Islet of Langerhans (tissue), 1 donor: ENCODE measurements at regions not wholly inside any gene's neighbourhood (a gene's known extent, or its start where the extent isn't known, plus 50 kb on each side); places are given as distances from the start of the nearest gene placed in this dataset.

Experiments
- FAIRE-seq: peaks from one replicate; lab custom pipeline; 2011; peaks lifted over from hg19 to GRCh38; lab: Jason Lieb, UNC

DNA sequence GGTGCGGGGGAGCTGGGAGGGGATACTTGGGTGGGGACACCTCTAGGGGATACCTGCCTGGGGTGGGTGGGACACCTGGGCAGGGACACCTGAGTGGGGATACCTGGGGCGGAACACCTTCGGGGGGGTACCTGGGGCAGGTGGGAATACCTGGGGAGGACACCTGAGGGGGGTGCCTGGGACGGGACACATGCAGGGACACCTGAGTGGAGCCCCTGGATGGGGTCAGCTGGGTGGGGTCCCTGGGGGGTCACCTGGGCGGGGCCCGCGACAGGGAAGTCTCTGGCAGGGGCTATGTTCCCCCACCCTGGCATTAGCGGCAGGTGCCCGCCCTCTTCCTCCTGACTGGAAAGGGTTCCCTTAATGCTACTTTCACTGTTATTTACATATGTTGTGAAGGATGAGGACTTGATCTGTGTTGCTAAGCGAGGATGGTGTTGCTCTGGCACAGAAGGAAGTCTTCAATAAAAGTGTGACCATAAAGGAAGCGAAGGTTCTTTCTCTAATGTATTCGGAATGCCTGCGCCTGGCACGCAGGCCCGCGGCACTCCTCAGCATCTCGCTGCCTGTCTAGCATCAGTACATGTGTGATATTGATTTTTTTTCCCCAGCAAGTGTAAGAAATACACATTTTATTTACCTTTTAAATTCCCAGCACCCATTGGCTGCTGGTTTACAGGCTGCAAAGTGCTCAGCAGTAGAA lies 801.7 kb downstream of the BRD1 start:
- no peak for FAIRE-seq

DNA sequence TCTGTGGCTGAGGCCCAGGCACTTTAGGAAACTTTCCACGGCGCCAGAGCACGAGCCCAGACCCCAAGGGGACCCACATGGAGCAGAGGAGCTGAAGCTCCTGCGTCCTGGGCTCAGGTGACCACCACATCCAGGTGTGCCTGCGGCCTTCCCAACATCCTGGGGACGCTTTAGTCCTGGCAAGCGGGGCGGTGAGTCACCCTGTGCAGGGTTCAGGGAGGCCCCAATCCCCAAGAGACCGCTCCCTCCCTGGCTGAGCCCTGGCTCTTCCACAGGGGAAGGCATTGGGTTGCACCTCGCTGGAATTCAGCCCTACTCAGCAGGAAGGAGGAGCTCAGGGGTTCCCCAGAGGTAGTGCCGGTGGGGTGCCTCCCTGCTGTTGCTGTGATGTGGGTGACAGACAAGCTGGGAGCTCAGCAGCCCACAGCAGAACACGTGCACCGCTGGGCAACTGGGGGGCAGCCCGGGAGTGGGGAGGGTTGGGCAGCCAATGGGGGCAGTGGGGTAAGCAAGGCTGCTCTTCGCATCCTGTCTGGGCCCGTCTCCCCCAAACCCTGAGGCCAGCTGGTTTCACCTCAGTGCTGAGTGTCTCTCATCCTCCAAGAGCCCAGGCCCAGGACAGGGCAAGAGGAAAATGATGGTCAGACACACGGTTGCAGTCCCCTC lies 802.8 kb downstream of the BRD1 start:
- no peak for FAIRE-seq

DNA sequence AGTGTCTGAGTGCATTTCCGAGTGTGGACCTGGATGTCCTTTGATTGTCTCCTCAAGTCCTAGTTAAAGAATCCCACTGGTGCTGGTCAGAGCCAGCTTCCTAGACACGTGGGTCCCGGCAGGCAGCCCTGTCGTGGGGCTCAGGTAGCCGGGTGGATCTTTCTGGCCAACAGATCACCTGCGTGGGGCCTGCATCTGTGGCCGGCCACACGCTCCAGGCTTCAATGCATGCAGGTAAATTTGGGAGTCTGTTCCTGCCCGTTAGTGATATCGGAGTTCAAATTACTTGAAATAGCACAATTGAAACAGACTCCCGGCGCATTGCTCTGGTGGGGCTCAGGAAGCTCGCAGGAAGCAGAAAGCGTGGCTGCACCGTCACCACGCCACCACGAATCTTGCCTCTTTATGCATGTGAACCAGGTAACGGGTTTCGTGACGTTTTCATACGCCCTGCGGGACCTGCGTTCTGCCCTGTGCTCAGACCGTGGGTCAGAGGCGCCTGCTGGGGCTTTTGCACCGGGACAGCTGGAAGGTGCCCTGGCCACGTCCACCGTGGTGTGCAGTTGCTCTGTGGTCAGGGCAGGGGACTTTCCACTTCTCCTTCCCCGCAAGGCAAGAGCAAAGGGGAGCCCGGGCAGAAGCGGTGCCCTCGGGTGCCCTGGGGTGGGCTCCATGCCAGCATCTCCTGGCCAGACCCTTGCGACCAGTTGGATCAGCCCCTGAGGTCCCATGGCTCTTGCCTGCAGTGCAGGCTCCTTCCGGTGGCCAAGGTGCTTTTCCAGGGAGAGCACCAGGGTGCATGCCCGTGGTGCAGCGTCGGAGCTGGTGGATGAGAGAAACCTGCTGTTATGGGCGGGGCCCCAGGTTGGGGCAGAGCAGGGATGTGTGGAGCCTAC lies 803.5 kb downstream of the BRD1 start:
- no peak for FAIRE-seq

DNA sequence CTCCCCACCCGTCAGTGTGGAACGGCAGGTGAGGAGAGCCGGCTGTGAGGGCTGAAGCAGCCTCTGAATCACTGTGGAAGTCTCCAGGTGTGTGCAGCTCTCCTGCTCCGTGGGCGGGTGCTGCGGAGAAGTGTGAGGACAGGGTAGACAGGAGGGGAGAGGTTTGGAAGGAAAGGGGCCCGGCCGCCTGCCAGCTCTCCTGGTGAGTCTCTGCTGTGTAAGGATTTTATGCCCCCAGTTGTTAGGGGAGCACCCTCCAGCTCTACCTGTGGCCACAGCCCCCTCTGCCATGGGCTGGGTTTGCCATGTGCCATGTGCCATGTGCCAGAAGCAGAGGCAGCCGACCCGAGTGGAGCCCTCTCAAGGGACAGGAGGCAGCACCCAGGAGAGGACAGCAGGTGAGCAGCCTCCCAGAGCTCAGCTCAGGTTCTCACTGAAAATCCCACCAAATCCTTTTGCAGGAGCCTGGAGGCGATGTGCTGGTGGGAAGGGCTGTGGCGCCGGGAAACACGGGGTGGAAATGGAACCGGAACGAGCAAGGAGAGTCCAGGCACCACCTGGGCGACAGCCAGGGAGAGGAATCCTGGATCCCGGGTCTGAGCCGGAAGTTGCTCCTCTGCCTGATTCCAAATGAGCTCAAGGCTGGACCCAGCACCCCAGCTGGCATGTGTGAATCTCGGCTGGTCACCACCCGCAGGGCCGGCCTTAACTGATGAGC lies 804.4 kb downstream of the BRD1 start:
- no peak for FAIRE-seq

DNA sequence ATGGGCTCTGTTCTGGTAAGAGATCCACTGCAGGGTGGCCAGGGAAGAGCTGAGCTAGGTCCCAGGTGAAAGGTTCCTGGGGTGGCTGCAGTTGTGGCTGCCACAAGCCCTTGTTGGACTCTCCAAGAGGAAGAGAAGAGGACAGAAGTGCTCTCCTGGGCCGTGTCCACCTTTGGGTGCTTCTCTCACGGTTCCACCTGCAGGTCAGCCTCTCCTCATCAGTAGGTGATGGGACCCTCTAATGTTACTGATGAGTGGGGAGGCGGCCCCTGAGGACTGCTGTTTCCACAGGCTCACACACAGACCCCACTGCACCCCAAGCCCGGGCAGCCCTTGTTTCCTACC lies 804.9 kb downstream of the BRD1 start:
- FAIRE-seq: no peak

DNA sequence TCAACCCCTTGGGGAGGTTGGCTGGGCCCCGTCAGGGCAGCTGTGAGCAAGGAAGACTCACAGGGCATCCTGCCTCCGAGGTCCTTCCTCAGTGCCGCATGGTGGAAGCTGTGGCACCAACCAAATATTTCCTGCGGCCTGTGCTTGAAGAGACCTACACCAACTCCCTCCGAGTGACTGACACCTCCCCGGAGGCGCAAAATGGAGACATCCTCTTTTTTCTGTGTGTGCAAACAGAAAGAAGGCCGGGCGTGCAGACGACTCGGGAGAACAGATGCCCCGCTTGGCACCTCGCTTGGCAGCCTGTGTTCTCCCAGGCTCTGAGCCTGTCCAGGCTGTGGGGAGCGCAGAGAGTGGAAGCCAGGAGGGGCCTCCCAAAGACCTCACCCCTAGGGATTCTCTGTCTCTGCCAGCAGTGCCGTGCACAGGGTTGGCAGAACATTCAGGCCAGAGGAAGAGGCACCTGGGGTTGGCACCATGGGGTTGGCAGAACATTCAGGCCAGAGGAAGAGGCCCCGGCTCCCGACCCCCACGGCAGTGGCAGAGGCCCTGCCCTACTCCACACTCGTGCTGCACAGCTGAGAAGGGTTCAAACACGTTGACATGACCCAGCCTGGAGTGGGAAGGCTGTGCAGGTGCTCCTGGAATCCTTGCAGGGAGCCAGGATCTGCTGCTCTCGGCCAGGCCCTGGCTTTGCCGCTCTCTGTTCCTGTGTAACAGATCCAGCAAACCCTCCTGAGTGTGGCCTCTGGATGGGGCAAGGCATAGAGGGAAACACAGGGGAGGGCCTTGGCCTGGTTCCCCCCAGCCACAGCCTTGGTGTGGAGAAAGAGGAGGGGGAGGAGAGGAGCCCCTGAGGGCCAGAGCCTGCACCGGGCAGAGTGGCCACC lies 805.5 kb downstream of the BRD1 start:
- FAIRE-seq: no peak

DNA sequence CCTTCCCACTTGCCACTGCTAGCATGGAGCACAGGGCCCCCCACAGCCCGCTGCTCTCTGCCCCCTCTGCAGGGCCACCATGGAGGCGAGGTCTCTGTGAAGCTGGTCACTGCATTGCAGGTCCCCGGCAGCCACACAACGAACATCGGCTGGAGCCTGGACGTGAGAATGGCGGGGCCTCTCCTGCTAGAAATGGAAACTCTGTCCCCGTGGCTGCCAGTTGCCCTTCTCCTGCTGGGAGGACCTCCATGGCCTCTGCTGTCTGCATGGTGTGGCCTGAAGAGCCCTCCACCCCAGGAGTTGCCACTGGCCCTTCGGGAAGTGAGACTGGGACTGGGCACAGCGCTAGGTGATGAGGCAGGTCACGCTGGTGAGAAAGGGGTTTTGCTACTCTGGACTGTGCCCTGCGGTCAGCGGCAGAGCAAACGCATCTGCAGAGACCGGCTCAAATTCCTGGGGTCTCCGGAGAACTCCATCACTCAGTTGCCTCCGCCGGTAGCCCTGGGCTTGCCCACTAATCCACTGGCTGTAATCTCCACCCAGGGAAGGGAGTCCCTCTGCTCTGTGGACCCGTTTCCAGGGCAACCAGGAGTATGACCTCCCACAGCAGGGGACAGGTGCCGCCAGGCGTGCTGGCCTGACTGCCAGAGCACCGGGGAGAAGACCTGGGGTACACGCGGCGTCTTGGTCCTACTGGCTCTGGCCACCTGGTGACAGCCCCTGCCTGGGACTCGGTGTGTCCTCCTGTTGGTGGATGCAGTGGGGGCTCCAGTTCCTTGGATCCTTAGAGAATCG lies 806.3 kb downstream of the BRD1 start:
- no peak for FAIRE-seq

DNA sequence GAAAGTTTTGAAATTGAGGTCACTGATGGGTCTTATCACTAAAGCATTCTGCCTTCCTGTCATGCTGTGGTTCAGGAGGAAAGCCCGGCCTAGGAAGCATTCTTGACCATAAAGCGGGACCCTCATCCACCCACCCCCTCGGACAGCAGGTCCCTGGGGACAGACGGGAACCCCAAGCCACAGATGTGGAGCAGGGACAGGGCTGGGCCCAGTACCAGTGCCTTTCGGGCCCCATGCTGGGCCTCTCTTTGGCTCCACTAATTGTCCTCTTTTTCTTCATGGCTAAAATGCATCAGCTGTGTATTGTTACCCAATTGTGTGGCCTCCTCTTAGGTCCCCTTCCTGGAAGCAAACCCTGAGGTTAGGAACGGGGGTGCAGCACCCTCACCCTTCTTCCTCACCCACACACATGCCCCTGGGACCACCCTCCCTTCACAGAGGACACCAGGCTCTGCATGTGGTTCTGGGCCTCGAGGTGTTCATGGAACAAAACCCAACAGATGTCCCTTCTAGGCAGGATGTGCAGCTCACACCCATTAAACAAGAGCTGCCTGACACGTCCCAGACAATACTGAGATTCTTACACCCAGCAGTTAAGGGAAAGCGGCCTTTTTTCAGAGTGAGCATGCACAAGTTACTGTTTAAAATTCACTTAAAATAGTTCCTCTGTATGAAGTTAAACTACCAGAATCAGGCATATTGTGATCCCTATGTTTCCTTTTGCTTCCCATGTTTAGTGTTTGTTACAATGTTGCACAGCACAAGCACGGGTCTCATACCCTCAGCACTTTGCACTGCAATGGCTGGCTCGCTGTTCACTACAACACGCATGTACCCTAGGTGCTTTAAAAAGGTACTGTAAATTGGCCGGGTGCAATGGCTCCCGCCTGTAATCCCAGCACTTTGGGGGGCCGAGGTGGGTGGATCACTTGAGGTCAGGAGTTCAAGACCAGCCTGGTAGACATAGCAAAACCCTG lies 807.6 kb downstream of the BRD1 start:
- FAIRE-seq: no peak

DNA sequence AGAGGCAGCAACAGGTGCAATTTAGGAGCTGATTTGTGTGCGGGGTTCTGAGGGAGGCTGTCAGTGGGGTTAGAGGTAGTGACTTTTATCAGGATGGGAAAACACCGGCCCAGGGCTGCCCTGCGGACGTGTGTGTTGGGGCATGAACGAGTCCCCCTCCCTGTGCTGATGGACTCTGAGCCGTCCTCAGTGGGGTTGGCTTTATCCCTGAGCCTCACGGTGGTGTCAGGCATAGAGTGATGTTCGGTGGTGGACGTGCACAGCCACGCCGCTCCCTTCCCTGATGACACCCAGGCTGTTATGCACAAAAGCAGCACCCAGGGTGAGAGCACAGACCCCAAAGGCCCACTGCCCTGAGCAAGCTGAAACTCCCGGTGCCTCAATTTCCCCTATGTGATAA lies 809.1 kb downstream of the BRD1 start:
- no peak for FAIRE-seq

DNA sequence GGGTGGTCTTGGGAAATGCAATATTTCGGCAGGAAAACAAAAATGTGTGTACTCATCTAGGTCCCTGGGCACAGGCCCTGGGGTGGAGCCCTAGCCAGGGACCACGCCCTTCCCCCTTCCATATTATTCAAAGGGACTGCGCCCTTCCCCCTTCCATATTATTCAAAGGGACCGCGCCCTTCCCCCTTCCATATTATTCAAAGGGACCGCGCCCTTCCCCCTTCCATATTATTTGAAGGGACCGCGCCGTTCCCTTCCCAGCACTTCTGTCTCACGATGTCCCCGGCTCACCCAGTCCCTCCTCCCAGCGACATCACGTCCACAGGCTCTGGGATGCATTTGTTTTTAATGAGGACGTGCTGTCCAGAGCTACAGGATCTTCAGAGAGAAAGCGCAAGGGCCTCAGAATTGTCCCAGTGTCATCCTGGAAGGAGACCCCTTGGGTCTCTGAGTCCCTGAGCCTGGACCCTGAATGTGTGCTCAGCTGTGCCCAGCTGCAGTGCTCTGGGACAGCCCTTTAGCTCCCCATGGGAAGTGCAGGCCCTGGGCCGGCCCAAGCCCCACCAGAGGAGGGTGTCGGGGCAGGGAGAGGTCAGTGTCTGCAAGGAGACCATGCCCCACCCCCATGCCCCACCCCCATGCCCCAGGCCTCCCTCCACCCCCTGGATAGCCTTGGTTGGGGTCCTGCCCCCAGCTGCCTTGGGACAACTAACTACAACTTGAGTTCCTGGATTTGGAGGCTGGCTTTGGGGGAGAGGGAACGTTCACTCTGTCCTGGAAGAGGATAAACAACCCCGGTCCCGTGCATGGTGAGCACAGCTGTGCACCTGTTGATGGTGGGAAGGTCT lies 810.0 kb downstream of the BRD1 start:
- FAIRE-seq: no peak

DNA sequence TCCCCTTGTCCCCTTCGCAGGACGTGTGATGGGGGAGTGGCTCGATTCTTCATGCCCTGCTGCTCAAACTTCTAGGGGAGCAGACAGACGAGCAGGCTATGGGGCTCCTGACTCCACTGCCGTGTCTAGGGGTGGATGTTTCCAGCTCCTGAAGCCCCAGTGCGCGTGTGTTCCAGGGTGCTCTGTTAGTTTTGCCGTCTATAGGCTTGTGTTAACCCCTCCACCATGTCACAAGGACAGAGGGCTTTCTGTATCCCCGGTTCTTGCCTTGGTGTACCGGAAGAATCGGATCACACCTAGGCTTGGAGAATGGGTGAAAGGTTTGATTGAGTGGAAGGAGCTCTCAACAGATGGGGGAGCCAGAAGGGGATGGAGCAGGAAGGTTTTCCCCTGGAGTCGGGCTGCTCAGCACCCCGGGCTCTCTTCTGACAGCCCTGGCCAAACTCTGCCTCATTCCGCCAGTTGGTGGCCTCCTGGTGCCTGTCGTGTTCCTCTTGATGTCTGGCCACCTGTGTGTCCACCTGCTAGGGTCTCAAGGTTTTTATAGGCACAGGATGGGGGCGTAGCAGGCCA lies 810.7 kb downstream of the BRD1 start:
- FAIRE-seq: no peak

DNA sequence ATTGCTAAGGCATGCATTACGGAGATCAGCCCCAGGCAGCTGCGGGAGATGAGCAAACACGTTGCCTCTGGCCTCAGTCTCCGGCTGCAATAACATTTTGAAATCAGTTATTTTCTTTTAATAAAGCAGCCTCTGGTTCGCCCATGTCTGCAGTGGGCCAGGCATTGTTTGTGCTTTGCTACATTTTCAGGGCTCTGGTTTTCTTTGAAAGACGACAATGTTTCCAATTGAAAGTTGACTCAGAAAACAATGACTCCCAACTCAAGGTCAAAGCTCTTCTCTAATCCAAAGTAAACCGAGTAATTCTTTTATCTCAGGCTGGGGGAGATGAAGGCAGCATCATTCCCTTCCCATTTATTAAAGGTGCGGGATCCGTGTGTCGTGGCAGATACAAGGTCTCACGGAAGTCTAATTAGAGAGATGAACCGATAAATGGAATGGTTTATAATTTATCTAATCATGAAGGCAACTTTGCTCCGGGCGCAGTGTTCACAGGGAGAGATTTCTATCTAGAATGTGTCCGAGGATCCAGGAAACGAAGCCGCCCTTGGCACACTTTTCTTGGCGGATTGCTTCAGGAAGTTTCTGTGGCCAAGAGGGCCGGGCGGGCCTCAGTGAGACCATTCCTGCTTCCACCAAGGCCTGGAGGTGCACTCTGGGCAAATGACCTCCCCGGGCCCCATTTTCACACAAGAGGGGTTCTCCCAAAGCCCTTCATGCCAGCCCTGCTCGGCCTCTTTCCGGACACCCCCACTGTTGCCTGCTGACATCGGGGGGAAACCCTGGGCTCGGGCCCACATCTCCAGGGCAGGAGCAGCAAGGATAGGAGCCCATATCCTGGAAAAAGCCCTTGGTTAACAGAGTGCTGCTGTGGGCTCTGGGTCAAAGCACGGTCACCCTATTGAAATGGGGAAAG lies 811.4 kb downstream of the BRD1 start:
- no peak for FAIRE-seq

DNA sequence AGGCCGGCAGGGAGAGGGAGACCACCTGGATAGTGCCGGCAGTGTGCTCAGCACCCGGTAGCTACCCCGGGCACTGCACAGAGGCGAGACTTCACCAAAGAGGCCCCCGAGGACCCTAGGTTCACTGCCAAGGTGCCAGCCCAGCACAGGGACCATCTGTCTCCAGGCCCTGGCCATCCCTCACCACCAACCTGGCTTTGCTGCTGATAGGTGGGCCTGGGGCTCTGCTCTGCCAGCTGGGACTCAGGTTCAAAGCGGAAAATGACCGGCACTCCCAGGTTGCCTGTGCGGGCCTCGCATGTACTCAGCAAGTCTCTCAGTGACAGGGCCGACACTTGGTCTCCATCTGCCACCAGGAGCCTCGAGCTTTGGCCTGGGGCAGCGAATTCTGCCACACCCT lies 812.2 kb downstream of the BRD1 start:
- FAIRE-seq: no peak

DNA sequence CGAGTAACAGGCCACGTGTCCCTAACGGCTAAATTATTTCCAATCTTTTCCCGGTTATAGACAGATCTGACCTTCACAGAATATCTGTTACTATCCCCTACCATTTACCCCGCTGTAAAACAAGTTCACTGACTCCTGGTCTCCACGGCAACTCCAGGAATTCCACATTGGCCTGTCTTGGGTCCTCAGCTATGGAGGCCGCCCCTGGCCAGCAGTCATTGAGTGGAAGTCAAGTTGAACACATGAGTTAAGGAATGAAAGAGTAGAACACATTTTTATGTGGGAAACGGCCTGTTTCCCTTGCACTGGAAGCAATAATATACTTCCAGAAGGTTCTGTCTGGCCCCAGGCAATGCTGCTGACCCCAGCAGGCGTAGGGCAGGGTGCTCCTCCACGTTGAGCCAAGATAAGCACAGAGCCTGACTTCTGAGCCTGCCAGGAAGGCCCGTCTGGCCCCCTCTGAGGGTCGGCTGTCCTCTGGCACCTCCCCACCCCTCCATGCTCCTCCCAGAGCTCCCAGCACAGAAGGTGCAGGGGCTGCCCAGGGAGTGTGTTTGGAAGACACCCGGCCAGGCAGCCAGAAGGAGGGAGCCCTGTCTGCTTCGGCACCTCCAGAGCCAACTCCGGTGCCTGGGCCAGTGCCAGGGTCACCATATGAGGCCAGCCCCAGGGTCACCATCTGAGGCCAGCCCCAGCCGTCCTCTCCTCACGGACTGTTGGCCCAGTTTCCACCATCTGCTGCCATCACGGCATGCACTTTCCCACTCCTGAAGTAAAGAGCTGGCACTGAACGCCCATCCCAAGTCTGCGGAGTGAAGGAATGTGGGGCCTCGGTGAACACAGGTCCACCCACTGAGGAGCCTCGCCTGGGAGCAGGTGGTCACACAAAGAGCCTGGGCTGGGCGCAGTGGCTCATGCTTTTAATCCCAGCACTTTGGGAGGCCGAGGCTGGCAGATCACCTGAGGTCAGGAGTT lies 813.2 kb downstream of the BRD1 start:
- no peak for FAIRE-seq

DNA sequence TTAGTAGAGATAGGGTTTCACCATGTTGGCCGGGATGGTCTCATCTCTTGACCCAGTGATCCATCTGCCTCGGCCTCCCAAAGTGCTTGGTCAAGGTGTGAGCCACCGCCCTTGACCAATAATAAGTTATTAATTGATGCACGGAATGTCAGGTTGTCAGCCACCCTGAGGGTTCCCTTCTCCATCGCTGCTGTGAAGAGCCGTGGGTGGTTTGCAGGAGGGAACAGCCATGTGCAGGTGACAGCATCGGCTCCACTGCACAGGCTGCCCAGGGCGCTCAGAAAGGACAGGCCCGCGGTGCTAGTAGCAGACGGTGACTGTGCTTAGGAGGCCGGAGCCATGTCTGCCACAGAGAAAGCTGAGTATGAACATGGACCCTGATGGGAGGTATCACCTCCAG lies 814.0 kb downstream of the BRD1 start:
- FAIRE-seq: no peak
